ENCODE measurements at regions not wholly inside any gene's neighbourhood (a gene's known extent, or its start where the extent isn't known, plus 50 kb on each side); places are given as distances from the start of the nearest gene placed in this dataset.

DNA sequence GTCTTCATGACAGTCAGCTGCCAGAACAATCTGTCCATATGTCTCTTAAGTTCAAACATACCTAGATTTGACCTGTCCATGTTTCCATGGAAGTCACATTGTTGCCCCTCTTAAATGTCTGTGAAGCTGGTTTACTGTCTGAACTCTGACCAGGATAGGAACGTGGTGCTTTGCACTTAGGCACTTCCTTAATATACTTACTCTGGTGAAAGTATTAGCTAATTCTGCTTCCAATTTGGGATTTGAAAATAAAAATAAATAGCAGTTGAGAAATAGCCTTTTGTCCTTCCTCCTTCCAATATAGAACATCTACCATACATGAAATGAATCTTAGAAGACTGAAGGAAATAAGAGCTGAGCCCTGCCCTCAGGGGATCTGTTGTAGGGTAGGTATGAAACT, 524.5 kb upstream of the CLINT1 start:
- Histone ChIP-seq H3K4me1 (peaks cover 0 to 16% (median 2%) of the 10 kb centered on the region in 4 donors), H3K36me3 (no peaks in the 10 kb centered on the region), H3K9me3 (peaks cover 0 to 9% (median 3%) of the 10 kb centered on the region in 4 donors), H3K27me3 (no peaks in the 10 kb centered on the region), H3K4me3 (no peak overlapping the region), H3K27ac (no peak overlapping the region)
- DNase-seq = no peak
- intact Hi-C loops (cut with DNase I; ENCODE audit: low total_unique reads) = no loop called here
- TF ChIP-seq POLR2A (IDR thresholded peaks at IDR 0.05) (no peak), POLR2AphosphoS5 (IDR thresholded peaks at IDR 0.05) (no peak), EP300 (IDR thresholded peaks at IDR 0.05) (no peak)
- TF ChIP-seq, protein P1, sequence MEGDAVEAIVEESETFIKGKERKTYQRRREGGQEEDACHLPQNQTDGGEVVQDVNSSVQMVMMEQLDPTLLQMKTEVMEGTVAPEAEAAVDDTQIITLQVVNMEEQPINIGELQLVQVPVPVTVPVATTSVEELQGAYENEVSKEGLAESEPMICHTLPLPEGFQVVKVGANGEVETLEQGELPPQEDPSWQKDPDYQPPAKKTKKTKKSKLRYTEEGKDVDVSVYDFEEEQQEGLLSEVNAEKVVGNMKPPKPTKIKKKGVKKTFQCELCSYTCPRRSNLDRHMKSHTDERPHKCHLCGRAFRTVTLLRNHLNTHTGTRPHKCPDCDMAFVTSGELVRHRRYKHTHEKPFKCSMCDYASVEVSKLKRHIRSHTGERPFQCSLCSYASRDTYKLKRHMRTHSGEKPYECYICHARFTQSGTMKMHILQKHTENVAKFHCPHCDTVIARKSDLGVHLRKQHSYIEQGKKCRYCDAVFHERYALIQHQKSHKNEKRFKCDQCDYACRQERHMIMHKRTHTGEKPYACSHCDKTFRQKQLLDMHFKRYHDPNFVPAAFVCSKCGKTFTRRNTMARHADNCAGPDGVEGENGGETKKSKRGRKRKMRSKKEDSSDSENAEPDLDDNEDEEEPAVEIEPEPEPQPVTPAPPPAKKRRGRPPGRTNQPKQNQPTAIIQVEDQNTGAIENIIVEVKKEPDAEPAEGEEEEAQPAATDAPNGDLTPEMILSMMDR (IDR thresholded peaks at IDR 0.05) = no peak
- WGBS, 5 donors = 44 to 67% (median 64%) methylated on average over 1 of the region's 1 CpG

DNA sequence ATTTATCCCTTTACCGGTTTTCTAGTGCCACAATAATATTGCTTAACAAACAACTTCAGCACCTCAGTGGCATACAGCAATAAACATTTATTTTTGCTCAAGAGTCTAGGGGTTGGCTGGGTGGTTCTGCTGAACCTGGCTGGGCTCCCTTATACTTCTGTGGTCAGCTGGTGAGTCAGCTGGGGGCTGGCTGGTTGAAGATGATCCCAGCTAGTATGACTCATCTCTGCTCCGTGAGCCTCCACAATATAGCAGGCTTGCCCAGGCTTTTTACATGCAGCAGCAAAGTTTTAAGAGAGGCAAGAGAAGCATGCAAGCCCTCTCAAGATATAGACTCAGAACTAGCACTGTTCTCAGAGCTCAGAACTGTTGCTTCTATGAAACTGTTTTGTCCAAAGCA, 523.5 kb upstream of the CLINT1 start:
- H3K9me3 ChIP-seq = peaks cover 0 to 9% (median 3%) of the 10 kb centered on the region in 4 donors
- peak in 1 of 2 donors; percentile 75 for DNase-seq
- H3K4me3 ChIP-seq = no peak overlapping the region
- no peak overlapping the region for H3K27ac ChIP-seq
- no peaks in the 10 kb centered on the region for H3K36me3 ChIP-seq
- intact Hi-C loops (cut with DNase I; ENCODE audit: low total_unique reads) = no loop called here
- H3K4me1 ChIP-seq = peaks cover 0 to 16% (median 2%) of the 10 kb centered on the region in 4 donors
- H3K27me3 ChIP-seq = no peaks in the 10 kb centered on the region
- TF ChIP-seq POLR2AphosphoS5 (IDR thresholded peaks at IDR 0.05) (peak in 1 of 3 donors; percentile 20), POLR2A (IDR thresholded peaks at IDR 0.05) (no peak)
- WGBS, 5 donors = 25 to 46% (median 40%) methylated on average over 2 of the region's 2 CpGs

DNA sequence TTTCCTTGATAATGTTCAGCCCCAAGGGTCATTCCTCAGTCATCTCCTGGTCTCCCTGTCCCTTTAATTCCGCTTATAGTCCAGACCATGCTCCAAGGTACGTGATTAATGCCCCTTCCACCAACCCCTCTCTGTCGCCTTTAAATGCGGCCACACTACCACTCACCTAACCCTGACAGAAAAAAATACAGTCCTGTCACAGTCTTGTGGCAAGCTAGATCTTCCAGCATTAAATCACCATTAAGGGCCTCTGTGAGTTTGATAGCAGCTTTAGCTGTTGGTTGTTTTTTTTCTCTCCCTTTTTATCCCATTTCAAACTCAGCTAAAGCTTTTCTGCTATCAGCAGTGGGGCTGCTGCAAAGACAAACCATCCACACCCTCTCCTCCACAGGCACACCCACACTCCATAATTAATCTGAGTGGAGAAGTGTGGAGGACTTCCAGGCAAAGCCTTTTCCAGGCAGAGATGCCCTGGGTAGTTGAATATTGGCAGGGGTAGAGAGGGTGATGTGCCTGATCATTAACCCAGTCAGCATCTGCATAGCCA, 522.7 kb upstream of the CLINT1 start:
- Histone ChIP-seq H3K27me3 (no peaks in the 10 kb centered on the region), H3K4me1 (peaks cover 0 to 16% (median 2%) of the 10 kb centered on the region in 4 donors), H3K4me3 (no peak overlapping the region), H3K36me3 (no peaks in the 10 kb centered on the region), H3K27ac (no peak overlapping the region), H3K9me3 (peaks cover 0 to 9% (median 3%) of the 10 kb centered on the region in 4 donors)
- intact Hi-C loops (cut with DNase I; ENCODE audit: low total_unique reads) = no loop called here
- WGBS, 5 donors = 71 to 91% (median 80%) methylated on average over 4 of the region's 4 CpGs
- no peak for TF ChIP-seq EP300 (IDR thresholded peaks at IDR 0.05)
- no peak for TF ChIP-seq POLR2AphosphoS5 (IDR thresholded peaks at IDR 0.05)
- TF ChIP-seq POLR2A (IDR thresholded peaks at IDR 0.05) = no peak
- TF ChIP-seq, protein P1 (IDR thresholded peaks at IDR 0.05) = no peak
- DNase-seq = no peak

DNA sequence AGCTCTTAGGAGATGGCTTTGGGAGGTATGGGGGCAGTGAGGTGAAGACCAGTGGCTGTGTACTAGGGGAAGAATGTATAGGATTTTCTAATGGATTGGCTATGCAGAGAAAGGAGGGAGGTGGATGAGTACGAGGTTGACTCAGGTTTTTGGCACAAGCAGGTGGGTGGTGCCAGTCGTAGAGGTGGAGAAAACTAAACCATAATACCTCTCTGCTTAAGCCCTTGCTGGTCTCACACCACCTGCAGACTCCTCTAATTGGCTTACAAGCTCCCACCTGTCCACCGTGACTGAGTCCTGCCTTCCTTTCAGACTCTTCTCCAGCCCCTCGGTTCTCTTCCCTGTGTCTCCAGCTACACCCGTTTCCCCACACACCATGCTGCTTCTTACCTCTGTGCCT, 521.7 kb upstream of the CLINT1 start:
- no peaks in the 10 kb centered on the region for H3K27me3 ChIP-seq
- no peaks in the 10 kb centered on the region for H3K36me3 ChIP-seq
- no peak overlapping the region for H3K27ac ChIP-seq
- peaks cover 0 to 8% (median 3%) of the 10 kb centered on the region in 4 donors for H3K9me3 ChIP-seq
- H3K4me1 ChIP-seq = peaks cover 0 to 16% (median 2%) of the 10 kb centered on the region in 4 donors
- TF ChIP-seq POLR2AphosphoS5 (IDR thresholded peaks at IDR 0.05) = no peak
- no peak for TF ChIP-seq EP300 (IDR thresholded peaks at IDR 0.05)
- TF ChIP-seq POLR2A (IDR thresholded peaks at IDR 0.05) = no peak
- TF ChIP-seq, protein P1 (IDR thresholded peaks at IDR 0.05) = no peak
- WGBS, 5 donors = 54 to 80% (median 64%) methylated on average over 5 of the region's 5 CpGs
- intact Hi-C loops (cut with DNase I; ENCODE audit: low total_unique reads) = no loop called here
- no peak overlapping the region for H3K4me3 ChIP-seq
- DNase-seq = no peak

DNA sequence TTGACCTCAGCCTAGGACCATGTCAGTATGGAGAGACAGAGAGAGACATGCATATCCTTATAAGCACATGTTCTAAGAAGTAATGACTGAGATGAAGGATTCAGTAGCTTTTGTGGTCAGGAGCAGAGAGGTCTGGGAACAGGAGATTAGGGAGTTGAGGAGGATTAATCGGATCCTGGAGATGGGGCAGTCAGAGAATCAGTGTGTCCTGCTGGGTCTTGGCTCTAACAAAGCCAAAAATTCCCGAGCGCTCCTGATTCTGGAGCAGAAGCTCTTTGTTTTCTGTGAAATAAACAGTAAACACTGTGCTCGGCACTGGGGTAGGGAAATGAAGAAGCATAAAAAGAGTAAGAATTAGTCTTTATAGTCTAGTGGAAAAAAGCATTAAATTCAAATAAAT, 520.0 kb upstream of the CLINT1 start:
- Histone ChIP-seq H3K27me3 (no peaks in the 10 kb centered on the region), H3K4me3 (no peak overlapping the region), H3K27ac (no peak overlapping the region), H3K9me3 (no peaks in the 10 kb centered on the region), H3K4me1 (peaks cover 0 to 16% (median 2%) of the 10 kb centered on the region in 4 donors), H3K36me3 (no peaks in the 10 kb centered on the region)
- no peak for DNase-seq
- TF ChIP-seq POLR2A (IDR thresholded peaks at IDR 0.05) (no peak), POLR2AphosphoS5 (IDR thresholded peaks at IDR 0.05) (no peak), EP300 (IDR thresholded peaks at IDR 0.05) (no peak)
- TF ChIP-seq, protein P1 (IDR thresholded peaks at IDR 0.05) = no peak
- WGBS, 5 donors = 70 to 83% (median 77%) methylated on average over 4 of the region's 4 CpGs
- intact Hi-C loops (cut with DNase I; ENCODE audit: low total_unique reads) = no loop called here
